ENCODE measurements at regions not wholly inside any gene's neighbourhood (a gene's known extent, or its start where the extent isn't known, plus 50 kb on each side); places are given as distances from the start of the nearest gene placed in this dataset.

GRCh38 chr22:23512721-23513120 is 67.4 kb downstream of the IGLL1 start:
- no peak for TF ChIP-seq EP300 (IDR thresholded peaks at IDR 0.05)
- TF ChIP-seq CTCF (IDR thresholded peaks at IDR 0.05) = no peak

Data from sigmoid colon (tissue), 4 donors.